ENCODE measurements at regions not wholly inside any gene's neighbourhood (a gene's known extent, or its start where the extent isn't known, plus 50 kb on each side); places are given as distances from the start of the nearest gene placed in this dataset.

DNA sequence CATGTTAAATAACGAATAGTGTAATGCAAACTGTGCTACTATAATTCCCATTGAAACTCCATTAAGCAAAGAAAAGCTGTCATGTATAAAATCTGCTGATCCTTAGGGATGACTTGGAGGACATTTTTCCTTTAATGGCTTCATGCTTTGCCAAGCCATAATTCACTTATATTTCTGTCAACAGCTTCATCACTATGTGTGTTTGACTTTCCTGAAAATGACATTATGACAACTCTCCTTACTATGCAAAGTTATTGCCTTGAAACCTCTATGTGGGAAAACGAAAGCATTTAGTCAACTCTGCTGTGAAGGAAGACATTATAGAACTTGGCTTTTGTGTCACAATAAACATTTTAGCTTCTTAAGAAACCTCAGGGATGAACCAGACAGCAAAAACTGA lies 210.5 kb downstream of the GRXCR1 start (continued):
- no peak for TF ChIP-seq MNT (conservative IDR thresholded peaks at IDR 0.05)
- TF ChIP-seq NFATC3 (IDR thresholded peaks at IDR 0.05): no peak
- no peak for TF ChIP-seq ZNF212 (CRISPR knock-in tag; IDR thresholded peaks at IDR 0.05)
- TF ChIP-seq NCOA4 (IDR thresholded peaks at IDR 0.05; ENCODE audit: partially characterized antibody): no peak
- no peak for TF ChIP-seq WHSC1 (IDR thresholded peaks at IDR 0.05; ENCODE audit: low read length)
- TF ChIP-seq ELF4 (CRISPR knock-in tag; IDR thresholded peaks at IDR 0.05): no peak
- TF ChIP-seq ZNF76 (CRISPR knock-in tag; IDR thresholded peaks at IDR 0.05; ENCODE audit: borderline replicate concordance): no peak
- no peak for TF ChIP-seq YY1 (IDR thresholded peaks at IDR 0.05; ENCODE audit: borderline replicate concordance in 1 of 3, control insufficient read depth in 1 of 3, extremely low read depth in 1 of 3, insufficient read depth in 3 of 3, insufficient read length in 1 of 3, insufficient replicate concordance in 2 of 3, low read depth in 1 of 3, low read length in 2 of 3)

DNA sequence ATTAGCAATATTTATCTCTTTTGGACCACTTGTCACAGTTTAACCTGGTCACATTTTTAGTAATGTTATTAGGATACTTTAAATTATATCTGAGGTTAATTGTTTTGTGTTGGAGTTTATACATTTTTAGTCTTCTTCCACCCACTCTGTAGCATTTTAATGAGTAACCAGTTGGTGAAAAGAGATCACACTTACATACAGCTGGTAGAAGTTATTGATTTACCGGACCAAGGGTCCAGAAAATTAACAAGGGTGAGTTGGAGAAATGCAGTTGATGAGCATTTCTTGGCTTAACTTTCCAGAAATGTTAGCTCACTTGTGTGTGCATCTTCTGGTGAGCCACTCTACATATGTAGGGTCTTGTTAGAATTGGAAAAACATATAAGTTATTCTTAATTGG lies 219.6 kb downstream of the GRXCR1 start:
- CTCF ChIA-PET (ENCODE audit: low intra/inter-chr PET ratio): no interaction called here
- H3K36me3 ChIP-seq (ENCODE audit: control insufficient read depth, insufficient read depth, low read length): no peaks in the 10 kb centered on the region
- ATAC-seq (no peak), DNase-seq (ENCODE audit: extremely low read depth in 1 of 4, low spot score in 3 of 4) (no peak), FAIRE-seq (no peak)
- H3K4me1 ChIP-seq (replicated peaks in 1 of 2; ENCODE audit: control insufficient read depth in 2 of 2, insufficient read depth in 2 of 2, low read length in 2 of 2): no peaks in the 10 kb centered on the region
- no peak overlapping the region for H3K9ac ChIP-seq (ENCODE audit: insufficient read depth in 1 of 2, low read depth in 2 of 2, low read length in 2 of 2)
- no peaks in the 10 kb centered on the region for H3K79me2 ChIP-seq (ENCODE audit: control insufficient read depth, insufficient read depth, low read length)
- intact Hi-C loops (cut with micrococcal nuclease): no loop called here
- no peaks in the 10 kb centered on the region for H3K9me1 ChIP-seq (ENCODE audit: control insufficient read depth, insufficient read depth, low read length)
- BruUV-seq (replicated peaks): no TSS peak
- no peaks in the 10 kb centered on the region for H3K27me3 ChIP-seq (ENCODE audit: control insufficient read depth in 2 of 2, insufficient read depth in 2 of 2, low read length in 2 of 2)
- no peaks in the 10 kb centered on the region; the same call in 1 of the 2 replicates for H3K9me3 ChIP-seq (replicated peaks; ENCODE audit: control insufficient read depth, insufficient read depth, low read depth, low read length)
- in situ Hi-C loops (cut with MboI): no loop called here
- POLR2A ChIA-PET: no interaction called here
- 0% methylated on average over 1 of the region's 1 CpG for WGBS (ENCODE audit: insufficient coverage, low coverage, missing lambda C conversion rate)
- no peaks in the 10 kb centered on the region for H4K20me1 ChIP-seq (replicated peaks; ENCODE audit: control insufficient read depth, insufficient read depth, low read length)
- H3K4me3 ChIP-seq: no peak overlapping the region
- H3K27ac ChIP-seq (ENCODE audit: extremely low read depth, low read depth, low read length): no peak overlapping the region
- no peak overlapping the region for H3K4me2 ChIP-seq (ENCODE audit: insufficient read depth, low read length)
- no peak overlapping the region for H2AFZ ChIP-seq (ENCODE audit: low read depth, low read length)
- TF ChIP-seq NFATC3 (IDR thresholded peaks at IDR 0.05) (no peak), ESRRB (CRISPR knock-in tag; IDR thresholded peaks at IDR 0.05; ENCODE audit: borderline replicate concordance) (no peak), CHD1 (IDR thresholded peaks at IDR 0.05; ENCODE audit: low read length) (no peak), HSF4 (CRISPR knock-in tag; IDR thresholded peaks at IDR 0.05; ENCODE audit: borderline replicate concordance) (no peak), TRIM25 (IDR thresholded peaks at IDR 0.05; ENCODE audit: borderline replicate concordance) (no peak), ZNF24 (IDR thresholded peaks at IDR 0.05) (no peak), ARID1B (IDR thresholded peaks at IDR 0.05) (no peak), PHTF2 (CRISPR knock-in tag; IDR thresholded peaks at IDR 0.05) (no peak), TRIM28 (IDR thresholded peaks at IDR 0.05) (no peak), TAF15 (IDR thresholded peaks at IDR 0.05; ENCODE audit: low read depth, low read length) (no peak), ATF1 (CRISPR knock-in tag; IDR thresholded peaks at IDR 0.05) (no peak), ATF1 (tag; IDR thresholded peaks at IDR 0.05) (no peak), POLR2AphosphoS2 (IDR thresholded peaks at IDR 0.05; ENCODE audit: low read length) (no peak)
- TF ChIP-seq, protein P1, sequence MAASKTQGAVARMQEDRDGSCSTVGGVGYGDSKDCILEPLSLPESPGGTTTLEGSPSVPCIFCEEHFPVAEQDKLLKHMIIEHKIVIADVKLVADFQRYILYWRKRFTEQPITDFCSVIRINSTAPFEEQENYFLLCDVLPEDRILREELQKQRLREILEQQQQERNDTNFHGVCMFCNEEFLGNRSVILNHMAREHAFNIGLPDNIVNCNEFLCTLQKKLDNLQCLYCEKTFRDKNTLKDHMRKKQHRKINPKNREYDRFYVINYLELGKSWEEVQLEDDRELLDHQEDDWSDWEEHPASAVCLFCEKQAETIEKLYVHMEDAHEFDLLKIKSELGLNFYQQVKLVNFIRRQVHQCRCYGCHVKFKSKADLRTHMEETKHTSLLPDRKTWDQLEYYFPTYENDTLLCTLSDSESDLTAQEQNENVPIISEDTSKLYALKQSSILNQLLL (CRISPR knock-in tag; IDR thresholded peaks at IDR 0.05; ENCODE audit: borderline replicate concordance): no peak
